GM18858 (cell line): ENCODE measurements at regions not wholly inside any gene's neighbourhood (a gene's known extent, or its start where the extent isn't known, plus 50 kb on each side); places are given as distances from the start of the nearest gene placed in this dataset.
"Not testable (repeated sequence)": the region's sequence is repeated elsewhere in the genome, so short reads cannot be mapped to it uniquely, and the experiment has no call there.

Experiments
- ATAC-seq: cut with Tn5 transposase; IDR thresholded peaks from one replicate; pipeline ENCODE4 v1.9.1; 2021; ENCODE audit not compliant: unreplicated experiment

GRCh38 chr4:117661091-117662072 is 372.9 kb upstream of the NDST3 start:
- ATAC-seq: no peak

- ATAC-seq: no peak
Measured at GRCh38 chr4:117664706-117665444, 369.4 kb upstream of the NDST3 start.

- ATAC-seq: no peak
Measured at GRCh38 chr4:117676153-117676552, 358.1 kb upstream of the NDST3 start.

GRCh38 chr4:117678861-117679260 is 355.4 kb upstream of the NDST3 start:
- no peak for ATAC-seq

- ATAC-seq: no peak
Measured at GRCh38 chr4:117691572-117692351, 342.5 kb upstream of the NDST3 start.

- no peak for ATAC-seq
Measured at GRCh38 chr4:117692538-117692937, 341.7 kb upstream of the NDST3 start.

GRCh38 chr4:117699595-117699994 is 334.7 kb upstream of the NDST3 start:
- ATAC-seq: no peak

- ATAC-seq: peak; percentile 59
Measured at GRCh38 chr4:117700111-117700892, 334.0 kb upstream of the NDST3 start.

GRCh38 chr4:117702353-117702752 is 331.9 kb upstream of the NDST3 start:
- no peak for ATAC-seq

- ATAC-seq: no peak
Measured at GRCh38 chr4:117704721-117705120, 329.6 kb upstream of the NDST3 start.

GRCh38 chr4:117740736-117741135 is 293.6 kb upstream of the NDST3 start:
- ATAC-seq: no peak

- ATAC-seq: not testable (repeated sequence)
Measured at GRCh38 chr4:117745379-117745778, 288.9 kb upstream of the NDST3 start.

GRCh38 chr4:117755438-117755837 is 278.8 kb upstream of the NDST3 start:
- ATAC-seq: no peak

GRCh38 chr4:117768610-117769009 is 265.7 kb upstream of the NDST3 start:
- no peak for ATAC-seq

GRCh38 chr4:117770269-117771102 is 263.8 kb upstream of the NDST3 start:
- no peak for ATAC-seq

- no peak for ATAC-seq
Measured at GRCh38 chr4:117771647-117772337, 262.5 kb upstream of the NDST3 start.

GRCh38 chr4:117773064-117773936 is 261.0 kb upstream of the NDST3 start:
- no peak for ATAC-seq

GRCh38 chr4:117777721-117778120 is 256.6 kb upstream of the NDST3 start:
- no peak for ATAC-seq
